LNCaP clone FGC (cell line): ENCODE measurements at regions not wholly inside any gene's neighbourhood (a gene's known extent, or its start where the extent isn't known, plus 50 kb on each side); places are given as distances from the start of the nearest gene placed in this dataset.

Experiments used
- DNase-seq: peaks from one replicate; pipeline ENCODE4 v3.0.0-alpha.2; 2011; ENCODE audit warnings: low read depth
- H3K4me3 ChIP-seq: 2 replicates; pipeline ENCODE4 v1.5.1; 2011; ENCODE audit warnings: mild to moderate bottlenecking, low read depth, low read length, control low read depth
- CTCF ChIP-seq: IDR thresholded peaks from 2 replicates; pipeline ENCODE4 v1.5.1; 2012; ENCODE audit warnings: mild to moderate bottlenecking; ENCODE audit not compliant: control insufficient read depth, insufficient read depth; ENCODE audit errors: extremely low read depth

- TF ChIP-seq CTCF: peak; percentile 53
- H3K4me3 ChIP-seq: no peak overlapping the region
- no peak for DNase-seq
Observed at GRCh38 chr4:14787894-14788293, 214.4 kb upstream of the CPEB2 start.

- no peak for DNase-seq
- no peak for TF ChIP-seq CTCF
Observed at GRCh38 chr4:14790494-14790893, 211.8 kb upstream of the CPEB2 start.

GRCh38 chr4:14792702-14793227 is 209.5 kb upstream of the CPEB2 start:
- no peak for DNase-seq
- TF ChIP-seq CTCF: no peak
- H3K4me3 ChIP-seq: no peak overlapping the region

More at GRCh38 chr4:14790494-14790893, 211.8 kb upstream of the CPEB2 start:
- H3K4me3 ChIP-seq: no peak overlapping the region

GRCh38 chr4:14800977-14801376 is 201.3 kb upstream of the CPEB2 start:
- no peak for DNase-seq
- H3K4me3 ChIP-seq: no peak overlapping the region
- no peak for TF ChIP-seq CTCF

- TF ChIP-seq CTCF: no peak
- DNase-seq: no peak
- no peak overlapping the region for H3K4me3 ChIP-seq
Observed at GRCh38 chr4:14802596-14802995, 199.7 kb upstream of the CPEB2 start.

GRCh38 chr4:14807856-14808255 is 194.4 kb upstream of the CPEB2 start:
- DNase-seq: no peak
- no peak for TF ChIP-seq CTCF
- H3K4me3 ChIP-seq: no peak overlapping the region

GRCh38 chr4:14809203-14809602 is 193.1 kb upstream of the CPEB2 start:
- DNase-seq: no peak
- TF ChIP-seq CTCF: no peak
- H3K4me3 ChIP-seq: no peak overlapping the region
